ENCODE measurements at regions not wholly inside any gene's neighbourhood (a gene's known extent, or its start where the extent isn't known, plus 50 kb on each side); places are given as distances from the start of the nearest gene placed in this dataset.

- H3K36me3 ChIP-seq (replicated peaks in 1 of 2) = no peaks in the 10 kb centered on the region
- intact Hi-C loops (cut with DNase I) = no loop called here
- H3K9me3 ChIP-seq (replicated peaks in 1 of 3) = no peaks in the 10 kb centered on the region
- peaks cover 16 to 36% of the 10 kb centered on the region in 2 donors for H3K4me1 ChIP-seq (replicated peaks in 1 of 2)
- TF ChIP-seq CTCF (IDR thresholded peaks at IDR 0.05) (no peak), POLR2A (IDR thresholded peaks at IDR 0.05) (no peak)
- peak overlapping the region in 3 of 5 donors; percentile 78 to 93 (median 90) for H3K27ac ChIP-seq
- 88 to 93% (median 90%) methylated on average over 11 of the region's 11 CpGs for WGBS, 4 donors
- DNase-seq = no peak
- H3K27me3 ChIP-seq = no peaks in the 10 kb centered on the region
- H3K4me3 ChIP-seq = no peak overlapping the region
These were observed 54.2 kb upstream of the SPATA12 start for GRCh38 chr3:57006179-57006657.

GRCh38 chr3:57004229-57004628, 56.2 kb upstream of the SPATA12 start:
- intact Hi-C loops (cut with DNase I) = no loop called here
- TF ChIP-seq POLR2A (IDR thresholded peaks at IDR 0.05) = no peak
- TF ChIP-seq CTCF (IDR thresholded peaks at IDR 0.05) = no peak
- peak in 3 of 7 donors; percentile 35 to 65 (median 52) for DNase-seq
- Histone ChIP-seq H3K4me1 (replicated peaks in 1 of 2) (peaks cover 16 to 36% of the 10 kb centered on the region in 2 donors), H3K27ac (peak overlapping the region in 3 of 5 donors; percentile 47 to 82 (median 74)), H3K36me3 (replicated peaks in 1 of 2) (no peaks in the 10 kb centered on the region), H3K4me3 (no peak overlapping the region), H3K27me3 (no peaks in the 10 kb centered on the region), H3K9me3 (replicated peaks in 1 of 3) (no peaks in the 10 kb centered on the region)
- 29 to 42% (median 32%) methylated on average over 5 to 6 of the region's 6 CpGs for WGBS, 4 donors

GRCh38 chr3:57003676-57004075, 56.8 kb upstream of the SPATA12 start:
- H3K4me1 ChIP-seq (replicated peaks in 1 of 2) = peaks cover 16 to 31% of the 10 kb centered on the region in 2 donors
- intact Hi-C loops (cut with DNase I) = no loop called here
- WGBS, 4 donors = 48 to 83% (median 58%) methylated on average over 1 to 2 of the region's 2 CpGs

GRCh38 chr3:57001356-57001755, 59.1 kb upstream of the SPATA12 start:
- Histone ChIP-seq H3K4me3 (no peak overlapping the region), H3K27me3 (no peaks in the 10 kb centered on the region), H3K4me1 (replicated peaks in 1 of 2) (peaks cover 0 to 16% of the 10 kb centered on the region in 2 donors), H3K27ac (no peak overlapping the region), H3K9me3 (replicated peaks in 1 of 3) (no peaks in the 10 kb centered on the region), H3K36me3 (replicated peaks in 1 of 2) (no peaks in the 10 kb centered on the region)
- intact Hi-C loops (cut with DNase I) = no loop called here
- TF ChIP-seq CTCF (IDR thresholded peaks at IDR 0.05) = no peak
- WGBS, 4 donors = 90 to 95% (median 92%) methylated on average over 5 of the region's 5 CpGs
- DNase-seq = no peak

More at GRCh38 chr3:57003676-57004075, 56.8 kb upstream of the SPATA12 start:
- DNase-seq = peak in 6 of 7 donors; percentile 51 to 76 (median 72)
- H3K4me3 ChIP-seq = no peak overlapping the region
- H3K27me3 ChIP-seq = no peaks in the 10 kb centered on the region
- no peaks in the 10 kb centered on the region for H3K9me3 ChIP-seq (replicated peaks in 1 of 3)
- TF ChIP-seq CTCF (IDR thresholded peaks at IDR 0.05) (no peak), POLR2A (IDR thresholded peaks at IDR 0.05) (no peak)
- peak overlapping the region in 3 of 5 donors; percentile 47 to 82 (median 74) for H3K27ac ChIP-seq
- H3K36me3 ChIP-seq (replicated peaks in 1 of 2) = no peaks in the 10 kb centered on the region

Measured in adrenal gland (tissue), 9 donors.